ENCODE measurements at regions not wholly inside any gene's neighbourhood (a gene's known extent, or its start where the extent isn't known, plus 50 kb on each side); places are given as distances from the start of the nearest gene placed in this dataset.

GRCh38 chr5:92126182-92126581 lies 743.1 kb upstream of the ARRDC3 start:
- TF ChIP-seq CTCF (IDR thresholded peaks at IDR 0.05; ENCODE audit: control insufficient read depth, insufficient read depth, low read depth, low read length, missing control alignments) = no peak
- H3K4me3 ChIP-seq (ENCODE audit: control insufficient read depth, low read depth, low read length) = no peak overlapping the region
- no peak for DNase-seq (ENCODE audit: low read depth)

- H3K4me3 ChIP-seq (ENCODE audit: control insufficient read depth, low read depth, low read length) = no peak overlapping the region
- DNase-seq (ENCODE audit: low read depth) = no peak
- TF ChIP-seq CTCF (IDR thresholded peaks at IDR 0.05; ENCODE audit: control insufficient read depth, insufficient read depth, low read depth, low read length, missing control alignments) = no peak
Measured at GRCh38 chr5:92119110-92119509, 736.0 kb upstream of the ARRDC3 start.

GRCh38 chr5:92106808-92107207 lies 723.7 kb upstream of the ARRDC3 start:
- no peak for DNase-seq (ENCODE audit: low read depth)
- no peak for TF ChIP-seq CTCF (IDR thresholded peaks at IDR 0.05; ENCODE audit: control insufficient read depth, insufficient read depth, low read depth, low read length, missing control alignments)
- no peak overlapping the region for H3K4me3 ChIP-seq (ENCODE audit: control insufficient read depth, low read depth, low read length)

GRCh38 chr5:92104126-92104525 lies 721.0 kb upstream of the ARRDC3 start:
- no peak for DNase-seq (ENCODE audit: low read depth)
- no peak for TF ChIP-seq CTCF (IDR thresholded peaks at IDR 0.05; ENCODE audit: control insufficient read depth, insufficient read depth, low read depth, low read length, missing control alignments)
- no peak overlapping the region for H3K4me3 ChIP-seq (ENCODE audit: control insufficient read depth, low read depth, low read length)

GRCh38 chr5:92102313-92102712 lies 719.2 kb upstream of the ARRDC3 start:
- H3K4me3 ChIP-seq (ENCODE audit: control insufficient read depth, low read depth, low read length) = no peak overlapping the region
- TF ChIP-seq CTCF (IDR thresholded peaks at IDR 0.05; ENCODE audit: control insufficient read depth, insufficient read depth, low read depth, low read length, missing control alignments) = no peak
- no peak for DNase-seq (ENCODE audit: low read depth)

- H3K4me3 ChIP-seq (ENCODE audit: control insufficient read depth, low read depth, low read length) = no peak overlapping the region
- TF ChIP-seq CTCF (IDR thresholded peaks at IDR 0.05; ENCODE audit: control insufficient read depth, insufficient read depth, low read depth, low read length, missing control alignments) = no peak
Measured at GRCh38 chr5:92092239-92092638, 709.1 kb upstream of the ARRDC3 start.

More at GRCh38 chr5:92092239-92092638, 709.1 kb upstream of the ARRDC3 start:
- no peak for DNase-seq (ENCODE audit: low read depth)

All from AG09309 (cell line).